ENCODE measurements at regions not wholly inside any gene's neighbourhood (a gene's known extent, or its start where the extent isn't known, plus 50 kb on each side); places are given as distances from the start of the nearest gene placed in this dataset.

- H3K27ac ChIP-seq, result no peak overlapping the region
- TF ChIP-seq ZFX (IDR thresholded peaks at IDR 0.05; ENCODE audit: borderline replicate concordance), result no peak
- TF ChIP-seq CTCF (IDR thresholded peaks at IDR 0.05), result no peak
Measured at GRCh38 chr2:225165052-225165451, 122.8 kb upstream of the DOCK10 start.

GRCh38 chr2:225164401-225165050, 122.3 kb upstream of the DOCK10 start:
- H3K27ac ChIP-seq, result no peak overlapping the region
- no peak for TF ChIP-seq ZFX (IDR thresholded peaks at IDR 0.05; ENCODE audit: borderline replicate concordance)
- TF ChIP-seq CTCF (IDR thresholded peaks at IDR 0.05), result no peak

GRCh38 chr2:225158360-225158759, 116.1 kb upstream of the DOCK10 start:
- no peak for TF ChIP-seq ZFX (IDR thresholded peaks at IDR 0.05; ENCODE audit: borderline replicate concordance)
- TF ChIP-seq CTCF (IDR thresholded peaks at IDR 0.05), result no peak
- H3K27ac ChIP-seq, result no peak overlapping the region

GRCh38 chr2:225156853-225157451, 114.7 kb upstream of the DOCK10 start:
- no peak overlapping the region for H3K27ac ChIP-seq
- TF ChIP-seq CTCF (IDR thresholded peaks at IDR 0.05) (no peak), ZFX (IDR thresholded peaks at IDR 0.05; ENCODE audit: borderline replicate concordance) (no peak)

- no peak for TF ChIP-seq ZFX (IDR thresholded peaks at IDR 0.05; ENCODE audit: borderline replicate concordance)
- no peak overlapping the region for H3K27ac ChIP-seq
Measured at GRCh38 chr2:225140723-225141122, 98.5 kb upstream of the DOCK10 start.

GRCh38 chr2:225137971-225138370, 95.7 kb upstream of the DOCK10 start:
- TF ChIP-seq ZFX (IDR thresholded peaks at IDR 0.05; ENCODE audit: borderline replicate concordance), result no peak
- no peak for TF ChIP-seq CTCF (IDR thresholded peaks at IDR 0.05)
- H3K27ac ChIP-seq, result no peak overlapping the region

GRCh38 chr2:225136552-225136951, 94.3 kb upstream of the DOCK10 start:
- no peak overlapping the region for H3K27ac ChIP-seq
- no peak for TF ChIP-seq CTCF (IDR thresholded peaks at IDR 0.05)
- TF ChIP-seq ZFX (IDR thresholded peaks at IDR 0.05; ENCODE audit: borderline replicate concordance), result no peak

Measured in 22Rv1 (cell line).